Duodenal mucosa (tissue), 2 donors: ENCODE measurements at regions not wholly inside any gene's neighbourhood (a gene's known extent, or its start where the extent isn't known, plus 50 kb on each side); places are given as distances from the start of the nearest gene placed in this dataset.
"Not testable (repeated sequence)": the region's sequence is repeated elsewhere in the genome, so short reads cannot be mapped to it uniquely, and the experiment has no call there.

Experiments
- H3K27ac ChIP-seq: one replicate; pipeline ENCODE4 v1.7.0; 2013; ENCODE audit warnings: low read depth, low read length
- H3K27me3 ChIP-seq, 2 donors: one replicate each; pipeline ENCODE4 v1.7.0; 2013; ENCODE audit warnings: low read length in 2 of 2, control low read depth in 1 of 2; ENCODE audit not compliant: insufficient read depth in 2 of 2, control insufficient read depth in 1 of 2
- H3K36me3 ChIP-seq, 2 donors: one replicate each; pipeline ENCODE4 v1.7.0; 2013; ENCODE audit warnings: low read length in 2 of 2, control low read depth in 1 of 2; ENCODE audit not compliant: insufficient read depth in 2 of 2, control insufficient read depth in 1 of 2
- H3K4me1 ChIP-seq, 2 donors: one replicate each; pipeline ENCODE4 v1.7.0; 2013; ENCODE audit warnings: low read length in 2 of 2, control low read depth in 1 of 2; ENCODE audit not compliant: insufficient read depth in 2 of 2, control insufficient read depth in 1 of 2
- H3K4me3 ChIP-seq, 2 donors: one replicate each; pipeline ENCODE4 v1.7.0; 2013; ENCODE audit warnings: low read length in 2 of 2, low read depth in 1 of 2
- H3K9ac ChIP-seq, 2 donors: one replicate each; pipeline ENCODE4 v1.7.0; 2013; ENCODE audit warnings: low read length in 2 of 2, low read depth in 1 of 2
- H3K9me3 ChIP-seq, 2 donors: one replicate each; pipeline ENCODE4 v1.7.0; 2013; ENCODE audit warnings: low read length in 2 of 2, control low read depth in 1 of 2; ENCODE audit not compliant: control insufficient read depth in 1 of 2

- not testable (repeated sequence) for H3K9me3 ChIP-seq, H3K4me1 ChIP-seq, H3K27ac ChIP-seq, H3K9ac ChIP-seq, H3K36me3 ChIP-seq, H3K4me3 ChIP-seq, H3K27me3 ChIP-seq
These were observed 1881.5 kb upstream of the DEFB115 start for GRCh38 chr20:29375937-29376336.

DNA sequence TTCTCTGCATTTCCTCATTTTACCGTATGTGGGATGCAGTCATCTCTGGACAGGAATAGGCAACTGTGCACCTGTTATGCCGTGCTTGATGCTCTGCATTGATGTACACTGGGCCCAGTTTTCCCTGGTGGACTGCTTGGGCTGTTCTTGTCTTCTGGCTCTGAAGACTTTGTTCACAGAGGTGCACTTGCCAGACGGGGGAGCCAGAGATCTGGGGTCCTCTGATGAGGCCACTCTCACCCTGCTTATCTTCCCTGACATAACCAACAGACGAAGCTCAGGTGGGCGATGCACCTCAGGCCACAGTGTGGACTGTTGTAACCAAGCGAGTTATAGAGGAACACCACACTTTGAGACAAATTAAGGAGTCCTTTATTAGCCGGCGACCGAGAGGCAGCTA lies 1864.6 kb upstream of the DEFB115 start:
- not testable (repeated sequence) for H3K27me3 ChIP-seq, H3K36me3 ChIP-seq, H3K9ac ChIP-seq, H3K4me3 ChIP-seq, H3K4me1 ChIP-seq, H3K27ac ChIP-seq
- H3K9me3 ChIP-seq: peaks cover 0 to 10% of the 10 kb centered on the region in 2 donors

GRCh38 chr20:29408034-29408695 lies 1849.3 kb upstream of the DEFB115 start:
- Histone ChIP-seq H3K4me3 (no peak overlapping the region), H3K9me3 (peaks cover 0 to 5% of the 10 kb centered on the region in 2 donors), H3K27me3 (no peaks in the 10 kb centered on the region), H3K4me1 (no peaks in the 10 kb centered on the region), H3K9ac (no peak overlapping the region), H3K36me3 (no peaks in the 10 kb centered on the region), H3K27ac (no peak overlapping the region)

- not testable (repeated sequence) for H3K36me3 ChIP-seq, H3K27me3 ChIP-seq, H3K9ac ChIP-seq, H3K4me3 ChIP-seq, H3K27ac ChIP-seq, H3K4me1 ChIP-seq, H3K9me3 ChIP-seq
These were observed 1848.8 kb upstream of the DEFB115 start for GRCh38 chr20:29408707-29409106.

GRCh38 chr20:29409160-29409689 lies 1848.2 kb upstream of the DEFB115 start:
- H3K9ac ChIP-seq, H3K4me1 ChIP-seq, H3K4me3 ChIP-seq, H3K27me3 ChIP-seq, H3K27ac ChIP-seq, H3K9me3 ChIP-seq, H3K36me3 ChIP-seq: not testable (repeated sequence)

GRCh38 chr20:29409833-29410805 lies 1847.3 kb upstream of the DEFB115 start:
- no peaks in the 10 kb centered on the region for H3K4me1 ChIP-seq
- peaks cover 0 to 5% of the 10 kb centered on the region in 2 donors for H3K9me3 ChIP-seq
- no peaks in the 10 kb centered on the region for H3K36me3 ChIP-seq
- H3K27me3 ChIP-seq: no peaks in the 10 kb centered on the region
- no peak overlapping the region for H3K4me3 ChIP-seq
- H3K27ac ChIP-seq: no peak overlapping the region
- H3K9ac ChIP-seq: no peak overlapping the region

DNA sequence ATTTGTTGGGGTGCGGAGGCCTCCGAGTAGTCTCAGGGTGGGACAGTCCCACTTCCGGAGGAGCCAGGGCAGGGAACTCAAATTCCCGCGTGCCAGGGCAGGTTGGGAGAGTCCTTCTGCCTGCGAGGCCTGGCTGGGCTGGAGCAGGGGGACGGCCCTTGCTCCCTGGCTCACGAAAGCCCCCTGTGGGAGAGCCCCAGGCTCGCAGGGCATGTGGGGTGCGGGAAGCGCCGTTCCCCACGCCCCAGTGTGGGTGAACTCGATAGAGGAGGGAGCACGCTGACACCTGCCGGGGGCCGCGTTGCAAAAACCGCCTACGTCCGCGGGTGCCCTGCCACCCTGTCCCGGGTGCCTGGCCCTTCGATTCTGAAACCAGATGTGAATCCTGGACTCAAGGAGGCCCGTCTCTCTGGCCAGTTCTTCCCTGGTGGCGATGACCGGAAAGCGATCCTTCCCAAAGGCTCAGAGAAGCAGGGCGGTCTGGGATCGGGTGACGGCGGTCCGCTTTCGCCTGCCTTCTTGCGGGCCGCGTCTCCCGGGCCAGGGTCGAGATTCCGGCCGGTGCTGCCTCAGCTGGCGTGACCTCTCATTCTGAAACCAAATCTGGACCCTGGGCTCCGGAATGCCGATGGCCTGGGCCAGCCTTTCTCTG lies 1846.5 kb upstream of the DEFB115 start:
- H3K4me1 ChIP-seq: no peaks in the 10 kb centered on the region
- no peak overlapping the region for H3K4me3 ChIP-seq
- no peak overlapping the region for H3K9ac ChIP-seq
- H3K27me3 ChIP-seq: no peaks in the 10 kb centered on the region
- no peaks in the 10 kb centered on the region for H3K36me3 ChIP-seq
- no peak overlapping the region for H3K27ac ChIP-seq
- H3K9me3 ChIP-seq: peaks cover 0 to 5% of the 10 kb centered on the region in 2 donors

DNA sequence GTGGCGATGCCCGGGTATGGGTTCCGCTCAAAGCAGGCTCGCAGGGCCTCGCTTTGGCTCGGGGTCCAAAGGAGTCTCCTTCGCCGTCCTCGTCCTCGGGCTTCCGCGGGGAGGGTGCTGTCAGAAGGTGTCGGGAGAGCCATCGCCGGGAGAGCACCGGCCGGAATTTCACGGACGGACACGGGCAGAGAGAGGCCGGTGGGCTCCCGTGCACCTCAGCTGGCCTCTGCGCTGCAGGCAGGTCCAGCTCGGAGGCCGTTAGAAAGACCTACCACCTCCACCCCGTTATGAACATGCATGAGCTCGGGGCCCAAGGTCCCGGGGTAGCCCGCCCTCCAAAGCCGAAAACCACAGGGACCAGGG lies 1846.0 kb upstream of the DEFB115 start:
- H3K27me3 ChIP-seq, H3K27ac ChIP-seq, H3K36me3 ChIP-seq, H3K4me1 ChIP-seq, H3K9ac ChIP-seq, H3K9me3 ChIP-seq, H3K4me3 ChIP-seq: not testable (repeated sequence)

- Histone ChIP-seq H3K9me3 (peaks cover 0 to 3% of the 10 kb centered on the region in 2 donors), H3K36me3 (no peaks in the 10 kb centered on the region), H3K27me3 (no peaks in the 10 kb centered on the region), H3K4me3 (no peak overlapping the region), H3K27ac (no peak overlapping the region), H3K9ac (no peak overlapping the region), H3K4me1 (no peaks in the 10 kb centered on the region)
These were observed 1838.1 kb upstream of the DEFB115 start for GRCh38 chr20:29419378-29419777.
